HEK293 (cell line): ENCODE measurements at regions not wholly inside any gene's neighbourhood (a gene's known extent, or its start where the extent isn't known, plus 50 kb on each side); places are given as distances from the start of the nearest gene placed in this dataset.
A peak's percentile ranks its signal among the peaks of the same experiment; 100 is the strongest.

Experiments
- CTCF ChIA-PET: fragments of 350-600 bp; formaldehyde crosslinking; extraction: SDS; loops from one replicate; lab custom pipeline; 2021; ENCODE audit warnings: antibody characterized with exemption; lab: Yijun Ruan, JAX
- POLR2A ChIA-PET: fragments of 300-600 bp; formaldehyde crosslinking; extraction: SDS; loops from one replicate; lab custom pipeline; 2020; ENCODE audit warnings: antibody characterized with exemption, inconsistent platforms; lab: Yijun Ruan, JAX
- H3K27ac ChIP-seq: fragments of 200-500 bp; sonication (Bioruptor generic); 2 replicates; pipeline ENCODE4 v1.5.1; 2014; ENCODE audit warnings: low read depth, low read length, control low read depth, inconsistent platforms; ENCODE audit errors: extremely low read depth
- H3K36me3 ChIP-seq, 2 experiments: fragments of 200-500 bp in 1 of 2; sonication (Bioruptor generic) in 1 of 2; 1 replicate in 1 of 2; 2 replicates in 1 of 2; pipeline ENCODE4 v1.5.1; 2014 to 2017; ENCODE audit warnings: inconsistent platforms in 2 of 2, low read length in 2 of 2; ENCODE audit not compliant: control insufficient read depth in 2 of 2, insufficient read depth in 1 of 2
- H3K4me1 ChIP-seq: fragments of 200-500 bp; sonication (Bioruptor generic); 2 replicates; pipeline ENCODE4 v1.5.1; 2014; ENCODE audit warnings: mild to moderate bottlenecking, low read length, inconsistent platforms; ENCODE audit not compliant: control insufficient read depth, insufficient read depth
- H3K4me3 ChIP-seq: 2 replicates; pipeline ENCODE4 v1.5.1; 2011; ENCODE audit warnings: low read depth, mild to moderate bottlenecking, control low read depth, low read length, moderate library complexity
- H3K9me3 ChIP-seq: fragments of 200-500 bp; sonication (Bioruptor generic); 2 replicates; pipeline ENCODE4 v1.5.1; 2014; ENCODE audit warnings: low read depth, low read length, inconsistent platforms; ENCODE audit not compliant: control insufficient read depth, insufficient read depth
- BCL6B ChIP-seq: fragments of 450-650 bp; formaldehyde crosslinking; IDR thresholded peaks from 2 replicates; pipeline ENCODE4 v1.5.1; 2017; ENCODE audit warnings: missing biosample characterization, missing genetic modification characterization
- CTCF ChIP-seq: fragments of 450-650 bp; formaldehyde crosslinking; IDR thresholded peaks from 2 replicates; pipeline ENCODE4 v1.5.1; 2016; ENCODE audit warnings: missing biosample characterization, missing genetic modification characterization
- IKZF3 ChIP-seq: fragments of 450-650 bp; IDR thresholded peaks from 2 replicates; pipeline ENCODE4 v1.5.0; 2018; ENCODE audit warnings: missing biosample characterization, mild to moderate bottlenecking, missing genetic modification characterization, moderate library complexity
- KLF16 ChIP-seq: fragments of 450-650 bp; formaldehyde crosslinking; IDR thresholded peaks from 2 replicates; pipeline ENCODE4 v1.5.1; 2017; ENCODE audit warnings: missing biosample characterization, missing genetic modification characterization
- KLF7 ChIP-seq: fragments of 450-650 bp; formaldehyde crosslinking; IDR thresholded peaks from 2 replicates; pipeline ENCODE4 v1.5.1; 2016; ENCODE audit warnings: missing biosample characterization, missing genetic modification characterization, borderline replicate concordance
- RBAK ChIP-seq: fragments of 450-650 bp; formaldehyde crosslinking; IDR thresholded peaks from 2 replicates; pipeline ENCODE4 v1.5.1; 2016; ENCODE audit warnings: missing biosample characterization, missing genetic modification characterization
- SP2 ChIP-seq: fragments of 450-650 bp; formaldehyde crosslinking; IDR thresholded peaks from 2 replicates; pipeline ENCODE4 v1.5.1; 2016; ENCODE audit warnings: missing biosample characterization, missing genetic modification characterization
- SP3 ChIP-seq: fragments of 450-650 bp; formaldehyde crosslinking; IDR thresholded peaks from 2 replicates; pipeline ENCODE4 v1.5.1; 2016; ENCODE audit warnings: missing biosample characterization, missing genetic modification characterization
- ZFHX2 ChIP-seq: fragments of 450-650 bp; formaldehyde crosslinking; conservative IDR thresholded peaks from 2 replicates; pipeline ENCODE4 v1.5.1; 2016; ENCODE audit warnings: missing biosample characterization, missing genetic modification characterization
- ZFP41 ChIP-seq: fragments of 450-650 bp; formaldehyde crosslinking; IDR thresholded peaks from 2 replicates; pipeline ENCODE4 v1.5.1; 2016; ENCODE audit warnings: missing biosample characterization, missing genetic modification characterization, borderline replicate concordance
- ZNF114 ChIP-seq: fragments of 450-650 bp; formaldehyde crosslinking; IDR thresholded peaks from 2 replicates; pipeline ENCODE4 v1.5.0; 2017; ENCODE audit warnings: missing biosample characterization, missing genetic modification characterization
- ZNF138 ChIP-seq: fragments of 450-650 bp; formaldehyde crosslinking; IDR thresholded peaks from 2 replicates; pipeline ENCODE4 v1.5.1; 2016; ENCODE audit warnings: missing biosample characterization, missing genetic modification characterization, borderline replicate concordance
- ZNF175 ChIP-seq: fragments of 450-650 bp; formaldehyde crosslinking; IDR thresholded peaks from 2 replicates; pipeline ENCODE4 v1.5.1; 2016; ENCODE audit warnings: missing biosample characterization, missing genetic modification characterization
- ZNF610 ChIP-seq: fragments of 450-650 bp; formaldehyde crosslinking; IDR thresholded peaks from 2 replicates; pipeline ENCODE4 v1.5.1; 2016; ENCODE audit warnings: missing biosample characterization, missing genetic modification characterization, borderline replicate concordance
- ZNF670 ChIP-seq: fragments of 450-650 bp; formaldehyde crosslinking; IDR thresholded peaks from 2 replicates; pipeline ENCODE4 v1.5.1; 2016; ENCODE audit warnings: missing biosample characterization, missing genetic modification characterization, low read depth
- ZNF76 ChIP-seq: fragments of 450-650 bp; formaldehyde crosslinking; IDR thresholded peaks from 2 replicates; pipeline ENCODE4; 2016; ENCODE audit warnings: low read depth, missing biosample characterization, missing genetic modification characterization, borderline replicate concordance
- ZNF791 ChIP-seq: fragments of 450-650 bp; formaldehyde crosslinking; IDR thresholded peaks from 2 replicates; pipeline ENCODE4 v1.5.1; 2016; ENCODE audit warnings: missing biosample characterization, missing genetic modification characterization
- ZSCAN4 ChIP-seq: fragments of 450-650 bp; formaldehyde crosslinking; IDR thresholded peaks from 2 replicates; pipeline ENCODE4 v1.5.1; 2017; ENCODE audit warnings: missing biosample characterization, missing genetic modification characterization

- no peaks in the 10 kb centered on the region for H3K36me3 ChIP-seq
- CTCF ChIA-PET, result no interaction called here
- no peak overlapping the region for H3K4me3 ChIP-seq
- H3K9me3 ChIP-seq, result no peaks in the 10 kb centered on the region
- POLR2A ChIA-PET, result no interaction called here
- H3K4me1 ChIP-seq, result no peaks in the 10 kb centered on the region
- H3K27ac ChIP-seq, result no peak overlapping the region
- TF ChIP-seq ZNF138 (tag by site-specific recombination) (no peak), ZNF670 (tag by site-specific recombination) (no peak), ZNF76 (tag by site-specific recombination) (no peak), ZNF791 (tag by site-specific recombination) (no peak), ZFP41 (tag by site-specific recombination) (no peak), ZFHX2 (no peak), IKZF3 (tag by site-specific recombination) (no peak), ZNF175 (tag by site-specific recombination) (no peak)
Measured at GRCh38 chr7:148474481-148475025, 116.0 kb upstream of the C7orf33 start.

GRCh38 chr7:148478551-148478950, 112.0 kb upstream of the C7orf33 start:
- H3K36me3 ChIP-seq, result no peaks in the 10 kb centered on the region
- H3K4me3 ChIP-seq, result no peak overlapping the region
- H3K9me3 ChIP-seq, result no peaks in the 10 kb centered on the region
- H3K4me1 ChIP-seq, result no peaks in the 10 kb centered on the region
- ChIA-PET CTCF (no interaction called here), POLR2A (no interaction called here)
- H3K27ac ChIP-seq, result no peak overlapping the region
- TF ChIP-seq ZSCAN4 (tag by site-specific recombination), result peak; percentile 89
- no peak for TF ChIP-seq RBAK (tag by site-specific recombination)

GRCh38 chr7:148480479-148481146, 110.0 kb upstream of the C7orf33 start:
- TF ChIP-seq CTCF (tag by site-specific recombination) (peak; percentile 79), SP3 (tag by site-specific recombination) (no peak)
- H3K36me3 ChIP-seq, result no peaks in the 10 kb centered on the region
- ChIA-PET CTCF (interaction anchor here (0.6 to 3.0 kb wide), 6 partner anchors 74 to 782 kb away, joined by 3 to 9 read pairs (median 3); partner anchors contain the start of gene ZNF783), POLR2A (no interaction called here)
- no peaks in the 10 kb centered on the region for H3K9me3 ChIP-seq
- H3K4me3 ChIP-seq, result no peak overlapping the region
- no peak overlapping the region for H3K27ac ChIP-seq
- no peaks in the 10 kb centered on the region for H3K4me1 ChIP-seq

GRCh38 chr7:148481147-148481526, 109.4 kb upstream of the C7orf33 start:
- H3K4me1 ChIP-seq, result no peaks in the 10 kb centered on the region
- no peaks in the 10 kb centered on the region for H3K36me3 ChIP-seq
- H3K27ac ChIP-seq, result no peak overlapping the region
- H3K4me3 ChIP-seq, result no peak overlapping the region
- CTCF ChIA-PET, result interaction anchor here (1.0 to 3.0 kb wide), 3 partner anchors 74 to 239 kb away, joined by 3 to 9 read pairs (median 3); no protein-coding TSS in a partner anchor
- H3K9me3 ChIP-seq, result no peaks in the 10 kb centered on the region
- TF ChIP-seq KLF16 (tag by site-specific recombination) (no peak), ZNF114 (tag by site-specific recombination) (no peak), BCL6B (tag by site-specific recombination) (no peak), KLF7 (tag by site-specific recombination) (no peak), SP2 (tag by site-specific recombination) (no peak), ZNF610 (no peak)
- POLR2A ChIA-PET, result no interaction called here
